Endometrium (tissue), 2 donors: ENCODE measurements at regions not wholly inside any gene's neighbourhood (a gene's known extent, or its start where the extent isn't known, plus 50 kb on each side); places are given as distances from the start of the nearest gene placed in this dataset.

Experiments
- FAIRE-seq: peaks from 2 replicates; lab custom pipeline; 2012; peaks lifted over from hg19 to GRCh38; lab: Jason Lieb, UNC
- donor health status: control.
- donor health status: control.

GRCh38 chr19:28934631-28935030 lies 278.3 kb downstream of the UQCRFS1 start:
- FAIRE-seq, result no peak

- no peak for FAIRE-seq
Observed at GRCh38 chr19:28933039-28933438, 279.9 kb downstream of the UQCRFS1 start.

- no peak for FAIRE-seq
Observed at GRCh38 chr19:28932446-28932845, 280.5 kb downstream of the UQCRFS1 start.

GRCh38 chr19:28929006-28929405 lies 283.9 kb downstream of the UQCRFS1 start:
- FAIRE-seq, result no peak

- no peak for FAIRE-seq
Observed at GRCh38 chr19:28927456-28927855, 285.5 kb downstream of the UQCRFS1 start.

- FAIRE-seq, result no peak
Observed at GRCh38 chr19:28920269-28921066, 292.5 kb downstream of the UQCRFS1 start.

GRCh38 chr19:28917621-28918020 lies 295.3 kb downstream of the UQCRFS1 start:
- no peak for FAIRE-seq

- no peak for FAIRE-seq
Observed at GRCh38 chr19:28915737-28916460, 297.1 kb downstream of the UQCRFS1 start.

- no peak for FAIRE-seq
Observed at GRCh38 chr19:28915202-28915601, 297.7 kb downstream of the UQCRFS1 start.

- no peak for FAIRE-seq
Observed at GRCh38 chr19:28914173-28914572, 298.8 kb downstream of the UQCRFS1 start.

- no peak for FAIRE-seq
Observed at GRCh38 chr19:28913626-28914025, 299.3 kb downstream of the UQCRFS1 start.

GRCh38 chr19:28908941-28909340 lies 304.0 kb downstream of the UQCRFS1 start:
- no peak for FAIRE-seq

GRCh38 chr19:28907534-28907933 lies 305.4 kb downstream of the UQCRFS1 start:
- FAIRE-seq, result no peak

GRCh38 chr19:28905996-28906395 lies 307.0 kb downstream of the UQCRFS1 start:
- FAIRE-seq, result no peak

GRCh38 chr19:28899703-28900102 lies 313.2 kb downstream of the UQCRFS1 start:
- no peak for FAIRE-seq

GRCh38 chr19:28898249-28898648 lies 314.7 kb downstream of the UQCRFS1 start:
- FAIRE-seq, result no peak

GRCh38 chr19:28889941-28890670 lies 322.8 kb downstream of the UQCRFS1 start:
- no peak for FAIRE-seq

- no peak for FAIRE-seq
Observed at GRCh38 chr19:28887920-28888618, 324.9 kb downstream of the UQCRFS1 start.

- no peak for FAIRE-seq
Observed at GRCh38 chr19:28886708-28887107, 326.2 kb downstream of the UQCRFS1 start.

GRCh38 chr19:28885965-28886364 lies 327.0 kb downstream of the UQCRFS1 start:
- no peak for FAIRE-seq

GRCh38 chr19:28884786-28885476 lies 328.0 kb downstream of the UQCRFS1 start:
- FAIRE-seq, result no peak

- no peak for FAIRE-seq
Observed at GRCh38 chr19:28883241-28883693, 329.7 kb downstream of the UQCRFS1 start.
